Activated T-cell treated with anti-CD3 and anti-CD28 coated beads for 48 hours (primary cell): ENCODE measurements at regions not wholly inside any gene's neighbourhood (a gene's known extent, or its start where the extent isn't known, plus 50 kb on each side); places are given as distances from the start of the nearest gene placed in this dataset.

Experiments
- DNase-seq: peaks from one replicate; pipeline ENCODE4 v3.0.0-alpha.2; 2020; ENCODE audit warnings: low read depth

DNA sequence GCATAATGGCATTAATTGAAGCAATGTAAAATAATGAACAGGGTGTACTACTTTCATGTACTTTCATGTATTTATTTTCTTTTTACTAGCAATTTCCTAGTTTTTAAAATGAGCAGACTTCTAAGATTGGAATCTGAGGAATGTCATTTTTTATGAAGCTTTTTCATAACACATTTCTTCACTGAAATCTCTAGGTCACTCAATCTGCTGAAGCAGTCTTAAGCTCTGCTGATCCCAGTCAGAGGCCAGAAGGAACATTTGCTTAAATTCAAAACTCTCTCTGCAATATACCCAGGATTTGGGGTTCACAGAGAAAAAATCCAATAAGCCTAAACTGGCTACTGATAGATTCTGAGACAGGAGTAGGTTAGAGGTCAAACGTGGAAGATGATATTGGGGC, 73.6 kb upstream of the CNTN1 start:
- DNase-seq = no peak

DNA sequence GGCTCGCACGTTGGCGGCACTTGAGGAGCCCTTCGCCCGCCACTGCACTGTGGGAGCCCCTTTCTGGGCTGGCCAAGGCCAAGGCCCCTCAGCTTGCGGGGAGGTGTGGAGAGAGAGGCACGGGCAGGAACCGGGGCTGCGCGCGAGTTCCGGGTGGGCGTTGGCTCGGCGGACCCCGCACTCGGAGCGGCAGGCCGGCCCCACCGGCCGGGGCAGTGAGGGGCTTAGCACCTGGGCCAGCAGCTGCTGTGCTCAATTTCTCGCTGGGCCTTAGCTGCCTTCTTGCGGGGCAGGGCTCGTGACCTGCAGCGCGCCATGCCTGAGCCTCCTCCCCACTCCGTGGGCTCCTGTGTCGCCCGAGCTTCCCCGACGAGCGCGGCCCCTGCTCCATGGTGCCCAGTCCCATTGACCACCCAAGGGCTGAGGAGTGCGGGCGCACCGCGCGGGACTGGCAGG, 71.6 kb upstream of the CNTN1 start:
- DNase-seq = no peak

- DNase-seq = peak; percentile 4
Observed at GRCh38 chr12:40622246-40622838, 69.9 kb upstream of the CNTN1 start.

GRCh38 chr12:40632171-40632570, 60.1 kb upstream of the CNTN1 start:
- no peak for DNase-seq

DNA sequence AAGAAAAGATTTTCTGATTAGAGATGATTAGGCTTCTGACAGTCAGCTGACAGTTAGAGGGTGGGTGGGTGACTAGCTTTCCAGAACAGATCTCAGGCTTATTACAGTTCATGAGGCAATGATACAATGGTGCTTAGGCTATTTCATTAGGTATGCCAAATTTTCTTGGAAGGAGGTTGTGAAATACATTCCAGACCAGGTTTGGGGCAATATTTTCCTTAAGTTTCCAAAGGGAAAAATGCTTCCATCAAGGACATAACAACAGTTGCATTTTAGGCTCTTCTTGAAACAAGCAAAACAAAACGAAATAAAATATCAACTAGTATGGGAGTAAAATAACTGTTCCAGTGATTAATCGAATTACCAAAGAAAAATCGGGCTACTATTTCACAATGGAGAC, 59.3 kb upstream of the CNTN1 start:
- DNase-seq = no peak

- no peak for DNase-seq
Observed at GRCh38 chr12:40634517-40635131, 57.6 kb upstream of the CNTN1 start.

DNA sequence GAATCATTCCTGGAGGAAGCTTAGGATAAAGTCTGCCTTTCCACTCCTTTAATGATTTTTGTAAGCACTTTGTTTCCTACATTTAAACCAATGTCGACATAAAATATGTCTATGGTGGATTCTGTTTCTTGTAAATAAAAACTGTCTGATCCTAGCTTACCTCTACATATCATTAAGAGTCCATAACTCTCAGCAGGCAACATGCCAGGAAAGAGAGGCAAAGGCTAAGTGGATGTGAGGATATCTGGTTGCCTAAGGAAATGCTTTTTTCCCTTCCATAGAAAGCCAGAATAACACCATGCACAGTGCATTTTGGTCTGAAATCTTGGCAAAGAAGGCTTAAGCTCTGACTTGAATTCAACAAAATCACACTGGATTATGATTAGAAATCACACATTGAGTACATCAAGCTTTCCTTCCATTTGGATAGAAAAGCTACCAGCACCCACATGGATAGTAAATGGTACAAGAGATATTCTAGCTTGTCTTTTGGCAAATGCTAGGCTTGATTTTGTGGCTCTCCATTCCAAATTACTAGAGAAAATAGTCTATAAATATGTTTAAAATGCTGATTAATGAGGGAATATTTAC, 57.0 kb upstream of the CNTN1 start:
- no peak for DNase-seq
